HUES48 (cell line): ENCODE measurements at regions not wholly inside any gene's neighbourhood (a gene's known extent, or its start where the extent isn't known, plus 50 kb on each side); places are given as distances from the start of the nearest gene placed in this dataset.

ENCODE experiments used
- H3K27ac ChIP-seq: one replicate; pipeline ENCODE4 v1.7.0; 2013; ENCODE audit warnings: low read depth, low read length, inconsistent platforms
- H3K27me3 ChIP-seq: 2 replicates; pipeline ENCODE4 v1.6.1; 2013; ENCODE audit warnings: mild to moderate bottlenecking, low read length; ENCODE audit not compliant: control insufficient read depth, insufficient read depth
- H3K36me3 ChIP-seq: 2 replicates; pipeline ENCODE4 v1.6.1; 2013; ENCODE audit warnings: low read length; ENCODE audit not compliant: control insufficient read depth, insufficient read depth
- H3K4me1 ChIP-seq: 2 replicates; pipeline ENCODE4 v1.6.1; 2013; ENCODE audit warnings: mild to moderate bottlenecking, low read length; ENCODE audit not compliant: control insufficient read depth, insufficient read depth
- H3K4me3 ChIP-seq: 2 replicates; pipeline ENCODE4 v1.5.1; 2013; ENCODE audit warnings: mild to moderate bottlenecking, low read depth, low read length
- H3K9ac ChIP-seq: 2 replicates; pipeline ENCODE4 v1.6.1; 2013; ENCODE audit warnings: mild to moderate bottlenecking, low read depth, low read length, moderate library complexity
- H3K9me3 ChIP-seq: 2 replicates; pipeline ENCODE4 v1.6.1; 2013; ENCODE audit warnings: low read length; ENCODE audit not compliant: control insufficient read depth, insufficient read depth

DNA sequence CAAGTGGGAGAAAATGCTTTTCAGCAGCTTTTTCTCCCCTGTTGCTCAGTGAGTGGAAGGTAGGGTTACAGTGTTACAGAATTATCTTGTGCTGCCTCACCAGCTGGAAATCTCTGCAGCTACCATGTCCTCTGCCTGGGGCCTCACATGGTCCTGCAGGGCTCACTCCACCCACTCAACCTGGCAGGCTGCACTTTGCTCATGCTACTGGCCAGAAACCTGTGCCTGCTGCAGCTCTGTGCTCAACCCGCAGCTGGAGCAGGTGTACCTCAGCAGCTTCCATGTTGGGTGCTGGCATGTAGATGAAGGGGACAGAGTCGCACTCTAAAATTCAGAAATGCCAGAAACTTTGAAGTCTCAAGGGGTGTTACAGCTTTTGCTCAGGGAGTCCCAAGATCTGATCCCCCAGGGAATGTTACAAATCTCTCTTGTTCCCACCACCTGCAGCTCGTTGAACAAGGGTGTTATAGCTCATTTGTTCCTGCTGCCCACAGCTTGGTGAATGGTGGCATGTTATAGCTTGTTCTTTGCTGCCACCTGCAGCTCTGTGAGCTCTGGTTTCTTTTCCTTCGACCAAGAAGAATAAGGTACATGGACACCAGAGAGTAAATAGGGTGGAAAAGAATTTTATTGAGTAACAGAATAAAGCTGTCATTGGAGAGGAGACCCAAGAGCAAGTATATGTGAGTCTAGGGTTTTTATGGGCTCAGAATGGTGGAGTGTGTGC lies 845.8 kb downstream of the TECRL start:
- Histone ChIP-seq H3K27ac (no peak overlapping the region), H3K9ac (no peak overlapping the region), H3K4me3 (no peak overlapping the region), H3K9me3 (peaks cover 2% of the 10 kb centered on the region; the same call in 1 of the 2 replicates), H3K4me1 (no peaks in the 10 kb centered on the region), H3K36me3 (no peaks in the 10 kb centered on the region), H3K27me3 (no peaks in the 10 kb centered on the region)

GRCh38 chr4:63558709-63559108 lies 850.5 kb downstream of the TECRL start:
- Histone ChIP-seq H3K9me3 (peaks cover 2% of the 10 kb centered on the region; the same call in 1 of the 2 replicates), H3K4me1 (no peaks in the 10 kb centered on the region), H3K36me3 (no peaks in the 10 kb centered on the region), H3K4me3 (no peak overlapping the region), H3K27ac (no peak overlapping the region), H3K9ac (no peak overlapping the region), H3K27me3 (no peaks in the 10 kb centered on the region)

DNA sequence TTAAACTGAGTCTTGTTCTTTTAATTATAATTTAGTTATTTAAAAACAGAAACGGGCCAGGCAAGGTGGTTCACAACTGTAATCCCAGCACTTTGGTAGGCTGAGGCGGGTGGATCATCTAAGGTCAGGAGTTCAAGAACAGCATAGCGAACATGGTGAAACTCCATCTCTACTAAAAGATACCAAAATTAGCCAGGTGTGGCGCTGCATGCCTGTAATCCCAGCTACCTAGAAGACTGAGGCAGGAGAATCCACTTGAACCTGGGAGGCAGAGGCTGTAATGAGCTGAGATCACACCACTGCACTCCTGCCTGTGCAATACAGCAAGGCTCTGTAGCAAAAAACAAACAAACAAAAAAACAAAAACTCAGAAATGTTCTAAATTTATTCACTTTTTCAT lies 852.9 kb downstream of the TECRL start:
- H3K9ac ChIP-seq = no peak overlapping the region
- H3K27ac ChIP-seq = no peak overlapping the region
- H3K4me1 ChIP-seq = no peaks in the 10 kb centered on the region
- H3K9me3 ChIP-seq = 0 out of 2 replicates have a peak, but pooled peaks cover 2% of the 10 kb centered on the region
- H3K36me3 ChIP-seq = no peaks in the 10 kb centered on the region
- no peaks in the 10 kb centered on the region for H3K27me3 ChIP-seq
- H3K4me3 ChIP-seq = no peak overlapping the region

- Histone ChIP-seq H3K27me3 (no peaks in the 10 kb centered on the region), H3K4me1 (no peaks in the 10 kb centered on the region), H3K36me3 (no peaks in the 10 kb centered on the region), H3K4me3 (no peak overlapping the region), H3K9ac (no peak overlapping the region), H3K9me3 (no peaks in the 10 kb centered on the region), H3K27ac (no peak overlapping the region)
Measured at GRCh38 chr4:63553123-63553522, 856.1 kb downstream of the TECRL start.

DNA sequence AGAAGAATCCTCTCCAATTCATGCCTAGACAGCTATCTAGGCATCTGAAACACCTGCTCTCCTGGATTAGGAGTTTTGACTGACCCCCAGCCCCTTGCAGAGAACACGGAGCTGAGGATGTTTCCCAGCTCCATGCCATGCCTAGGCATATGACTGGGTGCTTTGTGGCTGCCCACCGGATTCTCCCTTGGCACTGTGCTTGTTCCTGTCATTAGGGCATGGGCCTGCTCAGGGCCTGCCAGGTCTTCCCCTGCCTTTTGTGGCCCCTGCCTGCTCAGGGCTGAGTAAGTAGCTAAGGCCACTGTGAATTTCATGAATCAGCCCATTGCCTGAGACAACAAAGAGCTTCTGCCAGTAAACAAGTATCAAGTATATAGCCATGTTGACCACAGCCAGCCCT lies 867.4 kb downstream of the TECRL start:
- H3K9ac ChIP-seq = no peak overlapping the region
- H3K4me3 ChIP-seq = no peak overlapping the region
- no peaks in the 10 kb centered on the region for H3K27me3 ChIP-seq
- H3K27ac ChIP-seq = no peak overlapping the region
- H3K4me1 ChIP-seq = no peaks in the 10 kb centered on the region
- H3K9me3 ChIP-seq = no peaks in the 10 kb centered on the region
- H3K36me3 ChIP-seq = no peaks in the 10 kb centered on the region

DNA sequence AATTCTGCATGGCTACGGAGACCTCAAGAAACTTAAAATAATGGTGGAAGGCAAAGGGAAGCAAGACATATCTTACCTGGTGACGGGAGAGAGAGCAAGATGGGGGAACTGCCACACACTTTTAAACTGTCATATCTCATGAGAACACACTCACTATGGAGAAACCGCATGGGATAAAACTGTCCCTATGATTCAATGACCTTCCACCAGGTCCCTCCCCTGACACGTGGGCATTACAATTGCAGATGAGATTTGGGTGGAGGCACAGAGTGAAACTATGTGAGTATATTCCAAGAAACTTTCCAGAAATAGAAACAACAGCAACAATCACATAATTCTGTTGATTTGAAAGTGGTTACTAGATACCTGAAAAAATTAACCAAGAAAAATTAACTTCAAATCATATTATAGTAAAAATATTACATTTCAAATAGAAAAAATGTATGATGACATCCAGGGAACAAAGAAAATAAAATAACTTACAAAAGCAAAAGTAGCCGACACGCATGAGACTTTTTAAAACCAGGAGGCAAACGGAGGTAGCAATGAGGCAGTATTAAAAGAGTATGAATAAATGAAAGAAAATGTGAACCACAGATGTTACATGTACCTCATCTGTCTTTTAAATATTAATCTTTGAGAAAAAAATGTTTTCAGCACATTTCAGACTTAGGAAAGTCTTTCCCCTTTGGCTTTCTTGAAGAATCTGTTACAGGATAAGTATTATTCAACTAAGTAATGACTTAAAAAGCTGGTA lies 879.5 kb downstream of the TECRL start:
- H3K4me3 ChIP-seq = no peak overlapping the region
- no peaks in the 10 kb centered on the region for H3K27me3 ChIP-seq
- H3K4me1 ChIP-seq = no peaks in the 10 kb centered on the region
- H3K9me3 ChIP-seq = no peaks in the 10 kb centered on the region
- no peak overlapping the region for H3K9ac ChIP-seq
- H3K36me3 ChIP-seq = no peaks in the 10 kb centered on the region
- no peak overlapping the region for H3K27ac ChIP-seq

- no peaks in the 10 kb centered on the region for H3K4me1 ChIP-seq
- H3K27me3 ChIP-seq = no peaks in the 10 kb centered on the region
- no peaks in the 10 kb centered on the region; the same call in 1 of the 2 replicates for H3K9me3 ChIP-seq
- H3K36me3 ChIP-seq = no peaks in the 10 kb centered on the region
- no peak overlapping the region for H3K9ac ChIP-seq
- H3K27ac ChIP-seq = no peak overlapping the region
- no peak overlapping the region for H3K4me3 ChIP-seq
Measured at GRCh38 chr4:63528256-63528991, 880.8 kb downstream of the TECRL start.

DNA sequence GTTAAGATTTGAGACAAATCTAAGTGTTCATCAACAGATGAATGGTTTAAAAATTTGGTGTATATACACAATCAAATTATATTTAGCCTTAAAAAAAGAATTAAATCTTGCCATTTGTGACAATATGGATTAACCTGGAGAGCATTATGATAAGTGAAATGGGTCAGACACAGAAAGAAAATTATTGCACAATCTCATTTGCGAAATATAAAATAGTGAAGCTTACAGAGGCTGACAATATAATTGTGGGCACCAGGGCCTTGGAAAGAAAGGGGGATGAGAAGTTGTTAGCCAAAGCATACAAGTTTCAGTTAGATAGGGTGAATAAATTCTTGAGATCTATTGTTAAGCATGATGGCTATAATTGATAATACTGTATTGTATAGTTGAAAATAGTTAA lies 883.0 kb downstream of the TECRL start:
- H3K27me3 ChIP-seq = no peaks in the 10 kb centered on the region
- no peaks in the 10 kb centered on the region for H3K4me1 ChIP-seq
- no peak overlapping the region for H3K4me3 ChIP-seq
- no peak overlapping the region for H3K9ac ChIP-seq
- H3K36me3 ChIP-seq = no peaks in the 10 kb centered on the region
- no peak overlapping the region for H3K27ac ChIP-seq
- peaks cover 11% of the 10 kb centered on the region for H3K9me3 ChIP-seq

GRCh38 chr4:63524764-63525163 lies 884.5 kb downstream of the TECRL start:
- Histone ChIP-seq H3K27ac (no peak overlapping the region), H3K4me1 (no peaks in the 10 kb centered on the region), H3K9me3 (peaks cover 17% of the 10 kb centered on the region)

GRCh38 chr4:63505714-63506460 lies 903.4 kb downstream of the TECRL start:
- no peaks in the 10 kb centered on the region for H3K27me3 ChIP-seq
- no peaks in the 10 kb centered on the region for H3K4me1 ChIP-seq
- no peak overlapping the region for H3K9ac ChIP-seq
- H3K36me3 ChIP-seq = no peaks in the 10 kb centered on the region
- H3K9me3 ChIP-seq = no peaks in the 10 kb centered on the region
- H3K27ac ChIP-seq = no peak overlapping the region
- no peak overlapping the region for H3K4me3 ChIP-seq

More at GRCh38 chr4:63524764-63525163, 884.5 kb downstream of the TECRL start:
- Histone ChIP-seq H3K27me3 (no peaks in the 10 kb centered on the region), H3K36me3 (no peaks in the 10 kb centered on the region), H3K9ac (no peak overlapping the region), H3K4me3 (no peak overlapping the region)
